NOMO-1 treated with DMSO at 0.1 percent for 48 hours (cell line): ENCODE measurements at regions not wholly inside any gene's neighbourhood (a gene's known extent, or its start where the extent isn't known, plus 50 kb on each side); places are given as distances from the start of the nearest gene placed in this dataset.

Experiments
- DNase-seq: peaks from one replicate; lab custom pipeline; 2025; ENCODE audit not compliant: unreplicated experiment; lab: John Stamatoyannopoulos, UW

DNA sequence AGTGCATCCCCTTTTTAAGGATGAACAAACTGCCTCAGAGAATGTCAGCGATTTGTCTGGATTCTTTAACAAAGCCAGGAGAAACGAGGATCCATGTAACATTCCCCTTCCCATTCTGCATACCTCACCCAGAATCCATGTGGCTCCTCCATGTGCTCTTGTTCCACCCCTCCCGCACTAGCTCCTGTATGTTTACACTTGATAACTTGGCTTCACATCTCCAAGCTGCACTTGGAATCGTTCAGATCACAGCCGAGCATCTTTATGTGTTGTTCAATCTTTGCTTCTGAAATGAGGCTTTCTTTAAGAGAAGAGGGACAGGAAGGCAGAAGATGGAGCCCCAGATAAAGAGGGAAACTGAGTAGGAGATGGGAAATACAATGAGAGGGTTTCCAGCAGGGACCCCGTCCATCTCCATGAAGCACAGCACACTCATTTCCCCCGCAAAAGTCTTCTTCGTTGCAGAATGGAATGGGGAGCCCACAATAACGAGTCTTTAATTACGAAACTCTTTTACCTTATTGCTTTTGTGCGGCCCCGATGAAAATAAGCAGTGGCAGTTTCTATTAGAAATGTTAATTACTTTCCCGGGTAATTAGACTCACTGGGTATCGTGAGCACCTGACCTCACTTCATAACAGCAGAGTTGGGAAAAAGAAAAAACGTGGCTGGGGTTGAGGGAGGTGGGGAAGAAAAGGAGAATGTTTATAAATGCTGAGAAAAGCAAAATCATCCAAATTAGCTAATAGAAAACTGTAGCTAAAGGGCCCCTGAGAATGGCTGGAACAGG is 96.8 kb upstream of the ISX start:
- no peak for DNase-seq

DNA sequence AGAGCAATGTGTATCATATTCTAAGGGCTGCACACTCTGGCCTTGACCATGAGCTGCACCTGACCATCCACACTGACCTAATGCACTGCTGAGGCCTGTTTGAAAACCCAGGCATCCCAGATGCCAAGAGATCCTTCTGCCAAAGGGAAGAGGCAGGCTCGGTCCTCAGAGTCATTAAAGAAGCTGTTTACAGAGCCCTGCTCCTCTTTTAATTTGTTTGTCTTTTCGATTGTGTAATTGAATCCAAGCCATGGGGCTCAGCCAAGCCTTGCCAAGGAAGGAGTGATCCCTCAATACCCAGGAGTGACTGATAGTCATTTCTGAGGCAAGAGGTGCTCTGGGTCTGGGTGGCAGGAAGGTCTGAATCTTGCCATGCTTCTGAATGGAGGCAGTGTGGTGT is 94.5 kb upstream of the ISX start:
- DNase-seq = no peak

DNA sequence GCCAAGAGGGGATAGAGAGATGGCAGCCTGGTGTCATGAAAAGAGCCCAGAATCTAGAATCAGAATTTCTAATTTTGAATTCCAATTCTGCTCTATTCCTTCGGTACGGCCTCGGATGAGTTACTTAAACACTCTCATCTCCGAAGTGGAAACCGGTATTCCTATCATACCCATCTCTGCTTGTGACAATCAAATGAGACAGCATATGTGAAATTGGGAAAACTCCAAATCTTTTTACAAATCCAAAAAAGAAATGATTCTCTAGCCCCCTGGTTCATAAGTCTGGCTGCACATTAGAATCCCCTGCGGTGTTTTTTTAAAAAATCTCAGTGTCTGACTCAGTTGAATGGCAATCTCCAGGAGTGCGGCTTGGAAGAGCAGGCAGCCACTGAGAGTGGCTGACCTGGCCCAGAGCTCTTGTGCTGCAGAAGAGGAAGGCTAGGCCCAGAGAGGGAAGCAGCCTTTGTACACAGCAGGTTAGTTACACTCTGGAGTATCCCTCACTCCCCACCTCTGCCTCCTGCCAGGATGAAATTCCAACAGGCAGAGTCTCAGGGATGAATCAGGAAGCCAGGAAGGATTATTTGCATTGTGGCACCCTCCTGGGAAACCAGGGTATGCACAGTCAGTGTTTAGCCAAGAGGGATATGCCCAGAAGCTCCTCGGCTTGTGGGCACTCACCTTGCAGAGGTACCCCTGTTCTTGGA is 93.6 kb upstream of the ISX start:
- no peak for DNase-seq

DNA sequence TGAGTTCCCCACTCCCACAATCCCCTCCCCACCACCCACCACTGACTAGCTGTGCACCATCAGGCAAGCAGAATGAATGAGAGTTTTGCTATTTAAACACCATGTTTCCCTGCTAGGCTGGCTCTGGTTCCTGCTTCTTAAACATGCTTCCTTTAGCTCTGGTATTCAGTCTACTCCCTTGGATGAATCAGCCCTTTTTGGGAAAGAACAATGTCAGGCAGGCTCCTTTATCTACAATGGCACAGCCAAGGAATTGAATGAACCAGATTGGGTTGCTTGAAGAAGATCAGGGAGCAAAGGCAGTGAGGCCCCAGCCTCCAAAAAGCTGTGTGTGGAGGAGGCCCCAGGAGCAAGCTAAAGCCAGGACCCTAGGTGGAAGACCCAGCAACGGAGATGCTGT is 92.9 kb upstream of the ISX start:
- DNase-seq = no peak

DNA sequence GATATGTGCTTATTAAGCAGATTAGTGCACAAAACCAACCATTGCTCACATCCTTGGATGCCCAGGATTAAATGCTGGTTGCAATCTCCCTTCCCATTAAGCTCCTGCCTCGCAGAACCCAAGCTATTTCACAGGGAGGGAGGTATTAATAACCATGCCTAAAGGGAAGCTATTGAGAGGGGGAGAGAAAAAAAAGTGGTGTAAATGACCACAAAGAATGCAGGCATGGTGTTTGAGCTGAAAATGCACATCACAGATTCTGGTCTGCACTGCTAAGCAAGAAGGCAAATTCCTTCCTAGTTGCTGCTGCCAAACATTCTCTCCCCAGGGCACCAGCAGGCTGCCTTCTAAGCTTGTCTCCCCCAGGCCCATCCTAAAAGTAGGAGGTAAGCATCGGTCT is 92.0 kb upstream of the ISX start:
- no peak for DNase-seq

DNA sequence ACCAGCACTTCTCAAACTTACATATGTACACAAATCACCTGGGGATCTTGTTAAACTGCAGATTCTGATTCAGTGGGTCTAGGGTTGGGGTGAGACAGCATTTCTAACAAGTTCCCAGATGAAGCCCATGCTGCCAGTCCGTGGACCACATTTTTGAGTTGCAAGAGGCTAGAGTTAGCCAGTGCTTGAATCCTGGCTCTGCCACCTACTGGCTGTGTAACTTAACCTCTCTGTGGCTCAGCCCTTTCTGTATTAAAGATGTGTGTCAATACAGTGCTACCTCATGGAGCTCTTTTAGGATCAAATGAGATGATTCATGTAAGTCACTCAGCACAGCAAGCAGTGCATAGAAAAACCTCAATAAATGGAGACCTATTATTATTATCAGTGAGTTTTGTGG is 90.2 kb upstream of the ISX start:
- no peak for DNase-seq

DNA sequence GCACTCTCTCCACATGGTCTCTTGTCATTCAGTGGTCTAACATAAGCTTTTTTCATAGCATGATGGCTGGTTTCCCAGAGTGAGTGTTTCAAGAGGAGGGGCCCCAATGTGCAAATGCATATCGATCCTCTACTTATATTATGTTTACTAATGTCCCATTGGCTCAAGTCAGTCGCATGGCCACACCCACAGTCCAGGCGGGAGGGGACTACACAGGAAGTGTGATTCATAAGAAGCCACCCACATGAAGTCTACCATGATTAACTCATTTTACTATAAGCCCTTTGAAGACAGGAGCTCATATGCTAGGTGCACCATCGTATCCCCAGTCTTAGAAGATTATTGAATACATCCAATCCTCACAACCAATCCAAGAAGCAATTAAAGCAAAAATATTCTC is 89.5 kb upstream of the ISX start:
- no peak for DNase-seq

DNA sequence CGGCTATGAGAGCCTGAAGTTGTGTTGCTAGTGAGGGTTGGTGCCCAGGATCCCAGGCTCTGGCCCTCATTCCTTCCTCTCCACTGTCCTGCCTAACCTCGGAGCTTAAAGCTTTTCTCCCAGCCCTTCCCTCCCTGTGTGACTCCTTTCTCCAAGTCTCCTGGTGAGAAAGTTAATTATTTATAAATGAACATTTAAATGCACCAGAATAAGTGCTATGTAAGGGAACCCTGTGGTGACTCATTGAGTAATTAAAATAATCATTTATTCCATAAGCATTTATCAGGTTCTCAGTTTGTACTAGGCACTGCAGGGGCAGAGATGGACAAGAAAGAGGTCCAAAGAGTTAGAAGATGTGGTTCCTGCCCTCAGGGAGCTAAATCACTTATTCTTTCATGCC is 89.1 kb upstream of the ISX start:
- DNase-seq = no peak

DNA sequence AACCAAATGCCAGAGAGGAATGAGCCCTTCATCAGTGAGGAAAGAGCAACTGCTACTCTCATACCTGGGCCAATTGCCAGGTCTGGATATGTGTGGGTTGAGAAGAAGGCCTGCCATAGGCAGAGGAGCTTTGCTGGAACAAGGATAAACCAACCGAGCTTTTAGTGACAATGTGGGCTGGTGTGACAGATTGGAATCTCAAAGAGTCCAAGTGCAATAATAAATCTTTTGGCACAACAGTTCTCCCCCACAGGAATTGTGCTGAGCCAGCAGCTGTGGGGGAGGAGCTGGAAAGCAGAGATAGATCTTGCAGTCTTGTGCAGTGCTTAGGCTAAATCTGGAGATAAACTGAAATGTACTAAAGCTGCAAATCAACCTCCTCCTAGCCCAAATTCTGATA is 79.4 kb upstream of the ISX start:
- DNase-seq = no peak

DNA sequence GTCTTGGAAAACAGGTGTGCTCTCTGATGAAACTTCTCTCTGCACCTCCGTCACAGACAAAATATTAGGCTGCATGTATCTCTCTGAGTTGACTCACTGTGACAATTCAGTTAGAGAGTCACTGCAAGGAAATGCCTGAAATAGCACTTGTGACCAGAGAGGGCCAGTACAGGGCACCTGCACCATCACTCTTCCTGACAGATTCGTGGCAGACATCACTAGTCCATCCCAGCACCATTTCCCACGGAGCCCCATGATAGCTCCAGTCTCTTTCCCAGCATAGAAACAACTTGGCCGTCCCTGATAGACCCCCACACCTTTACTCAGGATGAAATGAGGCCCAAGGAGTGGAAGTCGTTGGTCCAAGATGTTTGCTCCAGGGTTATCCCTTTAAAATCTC is 73.3 kb upstream of the ISX start:
- DNase-seq = no peak

DNA sequence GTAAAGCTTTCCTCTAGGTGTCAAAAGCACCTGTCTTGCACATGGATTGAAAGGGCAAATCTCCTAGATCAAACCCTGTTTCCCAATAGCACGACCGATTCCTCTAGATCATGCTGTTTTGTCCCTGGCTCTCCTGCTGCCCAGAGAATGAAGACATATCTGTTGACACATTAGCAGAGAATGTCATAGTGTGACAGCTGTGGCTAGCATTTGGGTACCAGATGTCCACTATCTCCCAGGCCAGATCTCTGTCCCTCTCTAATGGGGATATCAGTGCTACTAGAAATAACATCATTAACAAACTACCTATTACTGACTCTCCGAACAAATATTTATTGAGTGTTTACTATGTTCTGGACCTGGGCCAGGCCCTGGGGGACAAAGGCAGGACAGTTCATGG is 72.4 kb upstream of the ISX start:
- no peak for DNase-seq

DNA sequence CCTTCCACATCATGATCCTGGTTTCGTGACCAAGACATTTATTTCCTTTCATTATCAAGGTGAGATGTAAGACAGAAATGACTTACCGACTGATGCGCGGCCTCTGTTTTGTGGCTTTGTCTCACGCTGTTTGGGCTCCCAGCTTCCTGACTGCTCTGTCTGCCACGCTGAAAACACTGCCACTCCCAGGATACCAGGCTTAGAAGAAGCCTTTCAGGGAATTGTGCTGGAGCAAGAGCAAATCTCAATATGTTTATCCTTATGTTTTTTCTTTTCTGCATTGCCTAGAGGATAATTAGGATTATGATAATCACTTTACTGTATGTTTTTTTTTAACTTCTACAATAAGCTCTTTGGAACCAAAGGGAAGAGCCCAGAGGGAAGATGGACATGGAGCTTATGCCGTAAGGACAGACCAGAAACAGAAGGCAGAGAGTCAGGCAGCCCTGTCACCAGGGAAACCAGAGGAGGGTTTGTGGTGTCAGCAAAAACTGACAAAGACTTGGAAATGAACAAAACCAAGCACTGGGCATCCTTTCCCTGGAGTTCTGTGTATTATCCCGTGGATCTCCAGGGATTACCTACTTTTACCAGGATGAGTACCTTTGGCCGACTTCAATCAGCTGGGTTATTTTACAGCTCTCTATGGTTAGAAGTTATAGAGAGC is 68.2 kb upstream of the ISX start:
- no peak for DNase-seq

DNA sequence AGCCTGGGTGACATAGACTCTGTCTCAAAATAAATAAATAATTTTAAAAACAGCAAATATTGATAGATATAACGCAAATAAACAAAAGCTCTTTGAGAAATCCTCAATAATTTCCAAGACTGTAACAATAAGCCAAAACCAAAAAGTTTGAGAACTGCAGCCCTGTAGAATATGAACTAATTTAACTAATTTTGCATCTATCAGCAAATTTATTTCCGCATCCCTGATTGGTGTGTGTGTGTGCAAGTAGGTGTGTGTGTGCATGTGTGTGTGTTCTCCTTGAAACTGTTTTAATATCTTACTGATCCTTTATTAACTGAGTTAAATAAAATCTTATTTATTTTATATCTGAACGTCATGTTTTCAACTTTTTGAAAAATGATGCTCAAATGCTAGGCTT is 67.0 kb upstream of the ISX start:
- DNase-seq = no peak

DNA sequence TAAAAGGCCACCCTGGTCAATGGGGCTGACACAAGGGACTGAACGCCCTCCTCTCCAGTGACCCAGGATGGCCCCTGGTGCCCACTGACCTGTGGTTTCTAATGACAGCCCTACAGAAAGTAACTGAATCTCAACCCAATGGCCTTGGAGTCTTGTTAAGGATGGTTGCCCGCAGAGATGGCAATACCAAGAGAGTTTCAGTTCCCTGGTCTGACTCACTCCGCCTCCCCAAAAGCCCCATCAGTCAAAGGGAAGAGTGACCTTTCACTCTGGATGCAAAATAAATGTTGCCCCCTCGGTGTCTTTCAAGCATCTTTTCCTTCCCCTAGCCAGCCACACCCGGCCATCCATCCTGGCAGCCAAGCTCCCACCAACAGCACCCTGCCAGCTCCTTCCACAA is 57.7 kb upstream of the ISX start:
- DNase-seq = no peak

DNA sequence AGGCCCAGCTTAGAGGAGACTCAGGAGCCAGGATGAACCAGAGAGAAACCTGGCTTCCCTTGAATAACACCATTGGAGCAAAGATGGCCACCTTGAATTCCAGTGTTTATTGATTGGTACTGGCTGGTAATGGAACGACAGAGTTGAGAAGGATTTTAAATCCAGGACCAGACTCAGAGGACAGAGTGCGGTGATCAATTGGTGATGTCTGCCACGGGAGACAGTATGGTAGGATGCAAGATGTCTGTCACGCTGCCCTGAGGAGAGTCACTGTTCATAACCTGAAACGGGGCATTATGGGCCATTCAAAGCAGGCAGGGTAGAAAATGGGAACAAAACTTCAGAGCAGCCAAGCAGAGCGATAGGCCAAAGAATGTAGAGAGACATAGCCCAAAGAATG is 55.4 kb upstream of the ISX start:
- no peak for DNase-seq

DNA sequence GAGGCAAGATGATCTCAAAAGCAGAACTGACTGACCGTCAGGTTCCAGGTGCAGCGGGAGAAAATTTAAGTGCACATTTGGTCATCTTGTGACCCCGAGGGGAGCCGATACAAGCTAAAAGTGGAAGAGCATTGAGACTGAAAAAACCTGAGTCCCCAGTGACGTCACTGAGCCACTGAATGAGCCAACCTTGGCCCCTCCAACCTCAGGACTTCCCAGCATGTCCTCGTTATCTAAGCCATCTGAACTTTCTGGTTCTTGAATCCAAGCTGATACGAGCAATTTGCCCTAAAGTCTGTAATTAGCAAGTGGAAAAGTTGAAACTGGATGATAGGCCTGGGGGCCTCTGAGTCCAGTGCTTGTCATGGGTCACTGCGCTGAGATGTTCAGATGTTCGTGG is 51.1 kb upstream of the ISX start:
- DNase-seq = no peak
